Cardiac muscle cell (in vitro differentiated cells and primary cell): ENCODE measurements at regions not wholly inside any gene's neighbourhood (a gene's known extent, or its start where the extent isn't known, plus 50 kb on each side); places are given as distances from the start of the nearest gene placed in this dataset.
A peak's percentile ranks its signal among the peaks of the same experiment; 100 is the strongest.

Experiments
- DNase-seq, 2 donors: peaks; one replicate each; pipeline versions ENCODE4 v3.0.0 to v3.0.0-alpha.2; 2010 to 2017; ENCODE audit warnings: low read depth in 1 of 2, low spot score in 1 of 2
- H3K27ac ChIP-seq: fragments of 200-600 bp; sonication (generic); 2 replicates; pipeline ENCODE4 v1.5.1; 2016
- H3K27me3 ChIP-seq: fragments of 200-600 bp; sonication (generic); 2 replicates; pipeline ENCODE4 v1.6.0; 2016; ENCODE audit warnings: control low read depth
- H3K36me3 ChIP-seq: fragments of 200-600 bp; sonication (generic); 2 replicates; pipeline ENCODE4 v1.5.1; 2016; ENCODE audit warnings: control low read depth
- H3K4me1 ChIP-seq: fragments of 200-600 bp; sonication (generic); 2 replicates; pipeline ENCODE4 v1.8.1; 2017; ENCODE audit warnings: low read depth, mild to moderate bottlenecking, mixed run types
- H3K4me3 ChIP-seq: fragments of 200-600 bp; sonication (generic); 2 replicates; pipeline ENCODE4 v1.5.1; 2016; ENCODE audit warnings: mild to moderate bottlenecking
- H3K9me3 ChIP-seq: fragments of 200-600 bp; sonication (generic); 2 replicates; pipeline ENCODE4 v1.5.1; 2017; ENCODE audit warnings: low read depth, mild to moderate bottlenecking, control low read depth
- CTCF ChIP-seq: IDR thresholded peaks from 2 replicates; pipeline ENCODE4 v1.5.1; 2012; ENCODE audit warnings: low read depth, mild to moderate bottlenecking, low read length

- Histone ChIP-seq H3K4me3 (no peak overlapping the region), H3K27me3 (no peaks in the 10 kb centered on the region), H3K9me3 (no peaks in the 10 kb centered on the region), H3K27ac (no peak overlapping the region), H3K36me3 (no peaks in the 10 kb centered on the region), H3K4me1 (no peaks in the 10 kb centered on the region)
- DNase-seq = no peak
- no peak for TF ChIP-seq CTCF
These were observed 199.3 kb downstream of the PDHA2 start for GRCh38 chr4:96039217-96039616.

- Histone ChIP-seq H3K4me3 (no peak overlapping the region), H3K9me3 (no peaks in the 10 kb centered on the region), H3K27me3 (no peaks in the 10 kb centered on the region), H3K36me3 (no peaks in the 10 kb centered on the region), H3K27ac (no peak overlapping the region), H3K4me1 (no peaks in the 10 kb centered on the region)
- no peak for DNase-seq
- TF ChIP-seq CTCF = no peak
These were observed 200.0 kb downstream of the PDHA2 start for GRCh38 chr4:96039803-96040436.

- no peak for TF ChIP-seq CTCF
- Histone ChIP-seq H3K27me3 (no peaks in the 10 kb centered on the region), H3K4me3 (no peak overlapping the region), H3K27ac (no peak overlapping the region), H3K36me3 (no peaks in the 10 kb centered on the region), H3K9me3 (no peaks in the 10 kb centered on the region), H3K4me1 (no peaks in the 10 kb centered on the region)
- DNase-seq = no peak
These were observed 205.1 kb downstream of the PDHA2 start for GRCh38 chr4:96044971-96045370.

GRCh38 chr4:96052827-96053226 is 212.9 kb downstream of the PDHA2 start:
- peak in 1 of 2 donors; percentile 12 for DNase-seq
- Histone ChIP-seq H3K4me1 (no peaks in the 10 kb centered on the region), H3K4me3 (no peak overlapping the region)

GRCh38 chr4:96056346-96056934 is 216.5 kb downstream of the PDHA2 start:
- no peak for DNase-seq
- no peak overlapping the region for H3K4me3 ChIP-seq
- H3K9me3 ChIP-seq = no peaks in the 10 kb centered on the region
- TF ChIP-seq CTCF = no peak
- H3K27me3 ChIP-seq = no peaks in the 10 kb centered on the region
- no peaks in the 10 kb centered on the region for H3K4me1 ChIP-seq
- H3K27ac ChIP-seq = no peak overlapping the region
- no peaks in the 10 kb centered on the region for H3K36me3 ChIP-seq

More at GRCh38 chr4:96052827-96053226, 212.9 kb downstream of the PDHA2 start:
- Histone ChIP-seq H3K9me3 (no peaks in the 10 kb centered on the region), H3K36me3 (no peaks in the 10 kb centered on the region), H3K27ac (no peak overlapping the region), H3K27me3 (no peaks in the 10 kb centered on the region)
- TF ChIP-seq CTCF = no peak
